ENCODE measurements at regions not wholly inside any gene's neighbourhood (a gene's known extent, or its start where the extent isn't known, plus 50 kb on each side); places are given as distances from the start of the nearest gene placed in this dataset.

DNA sequence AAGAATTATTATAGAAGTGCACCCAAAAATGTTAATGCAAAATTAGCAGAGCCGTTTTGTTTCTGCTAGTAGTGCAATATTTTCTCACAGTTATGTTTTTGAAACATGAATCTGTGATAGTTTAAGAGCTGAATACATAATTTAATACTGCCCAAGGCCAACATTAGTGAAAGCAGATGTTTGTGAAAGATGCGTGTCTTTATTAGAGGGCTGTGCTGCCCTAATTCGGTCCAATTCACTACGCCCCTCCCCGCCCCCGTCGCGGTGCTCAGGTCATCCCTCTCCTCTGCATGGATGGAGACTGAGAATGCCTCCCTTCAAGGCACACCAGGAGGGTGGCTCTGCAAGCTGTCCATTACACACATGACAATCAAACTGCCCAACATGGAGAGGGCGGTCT, 172.0 kb downstream of the TEX36 start:
- no peak for DNase-seq

DNA sequence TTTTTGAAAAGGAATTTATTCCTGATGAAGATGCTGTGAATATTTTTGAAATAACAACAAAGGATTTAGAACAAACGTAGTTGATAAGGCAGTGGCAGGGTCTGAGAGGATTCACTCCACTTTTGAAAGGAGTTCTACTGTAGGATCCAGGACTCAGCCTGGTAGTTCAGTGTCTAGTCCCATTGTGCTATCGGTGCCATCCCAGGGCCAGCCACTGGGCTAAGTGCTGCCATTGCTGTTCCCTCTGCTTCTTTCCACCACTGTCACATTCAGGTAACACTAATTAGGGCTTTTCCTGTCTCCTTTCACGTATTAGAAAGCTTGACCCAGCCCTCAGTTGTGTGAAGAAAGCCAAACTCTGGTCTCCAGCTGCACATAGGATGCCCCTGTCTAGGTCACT, 177.3 kb downstream of the TEX36 start:
- no peak for DNase-seq

DNA sequence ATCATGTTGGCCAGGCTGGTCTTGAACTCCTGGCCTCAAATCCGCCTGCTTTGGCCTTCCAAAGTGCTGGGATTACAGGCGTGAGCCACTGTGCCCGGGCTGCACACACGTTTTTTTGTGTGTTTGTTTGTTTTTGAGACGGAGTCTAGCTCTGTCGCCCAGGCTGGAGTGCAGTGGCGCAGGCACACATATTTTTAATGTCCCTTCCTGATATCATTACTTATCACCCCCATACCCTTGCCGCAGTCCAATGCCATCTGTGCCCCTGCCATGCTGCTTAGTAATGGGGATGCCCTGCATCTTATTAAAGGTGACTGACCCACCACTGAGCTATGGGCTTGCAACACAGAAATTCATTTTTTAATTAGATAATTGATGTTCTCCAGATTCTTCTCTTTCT, 180.7 kb downstream of the TEX36 start:
- DNase-seq, result no peak

DNA sequence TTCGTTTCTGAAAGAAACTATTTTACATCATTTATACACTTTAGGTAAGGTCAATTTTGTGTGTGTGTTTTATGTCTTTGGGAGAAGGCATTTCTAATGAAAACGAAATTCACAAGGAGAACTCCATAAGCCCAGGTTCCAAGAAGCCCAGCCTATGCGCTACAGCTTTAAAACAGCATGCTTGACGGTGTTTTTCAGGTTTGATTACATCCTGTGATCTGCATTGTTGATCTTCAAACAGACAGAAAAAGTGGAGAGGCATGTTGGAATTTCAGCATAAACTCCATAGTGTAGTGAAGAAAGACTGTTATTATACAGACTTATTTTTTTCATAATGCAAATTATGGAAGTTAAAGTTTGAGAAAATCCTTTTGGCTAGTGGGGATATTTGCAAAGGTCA, 187.6 kb downstream of the TEX36 start:
- DNase-seq, result no peak

DNA sequence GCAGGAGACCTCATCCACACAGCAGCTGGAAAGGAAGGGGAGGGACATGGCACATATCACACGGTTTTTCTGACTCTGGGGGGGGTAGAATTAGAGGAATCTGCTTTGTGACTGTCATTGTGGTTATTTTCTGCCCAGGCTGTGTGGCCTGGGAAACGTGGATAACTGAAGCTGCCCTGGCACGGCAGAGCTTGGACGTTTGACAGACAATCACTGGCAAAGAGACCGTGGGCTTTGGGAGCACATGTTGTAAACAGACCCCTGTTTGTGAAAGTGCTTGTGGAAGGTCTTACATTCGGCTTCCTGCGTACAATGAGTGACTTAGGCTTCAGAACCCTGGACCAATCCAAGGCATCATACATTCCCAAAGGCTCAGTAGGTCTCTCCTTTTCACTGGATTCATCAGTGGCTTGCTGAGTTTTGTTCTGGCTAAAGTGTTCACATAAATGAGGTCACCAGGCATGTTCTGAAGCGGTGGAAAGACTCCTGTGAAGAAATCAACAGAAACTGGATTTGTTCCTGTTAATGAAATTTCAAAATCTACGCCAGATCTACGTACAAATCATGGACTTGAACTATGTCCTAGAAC, 188.2 kb downstream of the TEX36 start:
- no peak for DNase-seq

DNA sequence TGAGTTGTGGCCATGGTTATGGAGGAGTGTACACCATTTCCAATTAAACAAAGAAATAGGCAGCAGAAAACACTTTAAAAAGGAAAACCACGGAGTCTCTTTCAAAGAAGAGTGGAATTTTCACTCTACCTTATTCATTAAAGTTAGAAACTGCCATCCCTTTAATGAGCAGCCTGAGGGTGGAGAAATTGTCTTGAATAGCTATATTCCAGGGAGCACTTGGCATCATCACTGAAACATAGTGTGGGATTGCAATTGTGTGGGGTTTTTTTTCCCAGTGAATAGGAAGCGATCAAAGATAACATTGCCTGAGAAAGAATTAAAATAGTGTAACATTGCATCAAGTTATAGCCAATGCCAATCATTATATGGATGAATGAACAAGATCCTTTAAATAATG, 191.6 kb downstream of the TEX36 start:
- DNase-seq, result no peak

DNA sequence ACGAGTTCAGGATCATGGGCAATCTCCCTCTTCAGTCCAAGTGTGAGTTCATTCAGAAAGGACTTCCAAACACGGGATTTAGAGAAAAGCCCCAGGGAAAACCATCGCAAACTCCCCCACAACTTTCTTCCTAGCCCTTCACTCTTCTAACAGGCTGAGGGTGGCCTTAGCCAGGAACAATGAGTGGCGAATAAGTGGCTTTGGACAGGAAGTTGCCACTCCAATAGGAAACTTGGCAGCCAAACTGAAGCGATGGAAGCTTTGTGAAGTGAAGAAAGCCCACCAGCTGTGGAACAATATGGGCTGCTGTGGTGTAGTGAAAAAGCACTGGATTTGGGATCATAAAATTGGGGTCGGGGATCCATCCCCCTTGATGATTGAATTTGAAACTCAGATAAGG, 193.2 kb downstream of the TEX36 start:
- DNase-seq, result no peak

DNA sequence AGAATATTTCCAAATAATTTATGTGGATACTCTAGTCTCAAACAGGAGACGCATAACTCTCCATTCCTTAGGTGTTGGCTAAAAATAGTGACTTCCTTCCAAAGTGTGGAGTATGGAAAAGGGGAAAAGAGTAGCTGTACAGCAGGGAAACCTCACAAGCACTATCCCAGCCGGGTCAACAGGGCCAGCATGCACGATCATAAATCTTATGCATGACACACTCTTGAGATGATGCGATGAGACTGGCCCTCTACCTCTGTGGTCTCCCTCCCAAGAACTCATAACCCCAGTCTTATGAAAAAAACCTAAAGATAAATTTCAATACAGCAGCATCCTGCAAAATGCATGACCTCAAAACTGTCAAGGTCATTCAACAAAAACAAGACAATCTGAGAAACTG, 197.3 kb downstream of the TEX36 start:
- DNase-seq, result no peak

DNA sequence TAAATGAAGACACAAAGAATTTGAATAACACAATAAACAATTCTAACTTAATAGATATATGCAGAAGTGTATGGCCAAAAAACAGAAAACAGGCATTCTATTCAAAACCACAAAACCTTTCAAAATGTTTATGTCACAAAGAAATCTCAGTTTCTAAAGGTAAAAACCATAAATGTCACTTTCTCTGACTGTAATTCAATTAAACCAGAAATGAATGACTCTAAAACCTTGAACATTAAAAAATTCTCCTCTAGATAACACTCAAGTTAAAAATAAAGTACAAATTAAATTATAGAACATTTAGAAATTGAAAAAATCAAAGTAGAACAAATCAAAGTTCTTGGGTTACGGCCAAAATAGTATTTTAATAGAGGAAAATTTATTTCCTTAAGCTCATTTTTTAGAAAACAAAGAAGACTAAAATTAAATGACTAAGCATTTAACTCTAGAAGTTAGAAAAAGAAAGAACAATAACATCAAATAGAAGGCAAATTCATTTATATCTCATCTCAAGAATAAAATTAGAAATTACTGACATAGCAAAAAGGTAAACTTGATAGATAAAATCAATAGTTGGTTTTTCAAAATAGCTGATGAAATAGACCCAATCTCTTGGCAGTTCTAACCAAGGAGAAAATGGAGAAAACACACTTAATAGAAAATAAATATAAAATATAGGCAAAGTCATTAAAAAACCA, 198.8 kb downstream of the TEX36 start:
- DNase-seq, result no peak

DNA sequence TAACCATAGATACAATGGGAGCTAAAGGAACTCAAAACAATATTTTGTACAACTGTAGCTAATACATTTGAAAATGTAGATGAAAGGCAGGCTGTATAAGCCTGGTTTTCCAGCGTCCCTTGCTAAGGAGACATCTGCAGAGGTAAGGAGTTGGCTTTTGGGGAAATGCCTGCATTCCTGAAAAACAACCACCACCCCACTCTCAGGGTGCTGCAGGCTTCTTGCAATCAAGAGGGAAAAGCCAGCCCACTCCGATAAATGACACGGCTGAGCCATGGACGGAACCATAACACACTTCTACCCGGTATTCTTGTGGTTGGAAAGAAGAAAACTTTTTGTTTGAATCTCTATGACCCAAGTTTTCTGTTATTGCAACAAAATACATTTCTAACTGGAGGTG, 200.3 kb downstream of the TEX36 start:
- DNase-seq, result no peak

DNA sequence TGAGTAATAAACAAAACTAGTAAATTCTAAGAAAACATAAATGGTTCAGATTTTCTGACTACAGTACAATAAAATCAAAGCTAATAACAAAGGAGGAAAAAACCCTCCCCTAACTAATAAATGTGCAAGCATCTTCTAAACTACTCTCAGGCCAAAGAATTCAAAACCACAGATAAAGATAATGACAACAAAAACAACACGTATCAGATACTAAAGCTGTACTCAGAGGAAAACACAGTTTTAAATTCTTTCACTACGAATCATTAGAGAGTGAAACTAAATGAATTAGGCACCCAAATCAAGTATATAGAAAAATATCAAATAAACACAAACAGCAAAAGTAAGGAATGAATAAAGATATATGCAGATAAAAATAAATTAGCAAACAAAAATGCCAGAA, 200.9 kb downstream of the TEX36 start:
- DNase-seq, result no peak

DNA sequence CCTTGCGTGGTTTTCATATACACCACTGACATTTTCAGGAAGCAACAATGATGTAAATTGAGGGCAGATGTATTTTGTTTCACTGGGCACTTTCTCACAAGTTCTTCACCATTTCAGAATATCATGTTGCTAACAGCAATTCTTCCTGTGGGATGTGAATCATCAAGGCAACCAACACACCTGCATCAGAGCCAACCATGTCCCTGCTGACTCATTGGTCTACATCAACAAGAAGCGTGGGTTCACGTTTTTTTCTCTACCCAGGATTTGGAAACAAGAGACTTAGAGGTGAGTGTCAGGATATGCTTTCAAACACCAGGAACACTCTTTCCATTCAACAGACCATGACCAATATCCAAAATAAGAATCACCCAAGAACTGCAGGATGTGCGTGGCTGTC, 203.9 kb downstream of the TEX36 start:
- DNase-seq, result no peak

DNA sequence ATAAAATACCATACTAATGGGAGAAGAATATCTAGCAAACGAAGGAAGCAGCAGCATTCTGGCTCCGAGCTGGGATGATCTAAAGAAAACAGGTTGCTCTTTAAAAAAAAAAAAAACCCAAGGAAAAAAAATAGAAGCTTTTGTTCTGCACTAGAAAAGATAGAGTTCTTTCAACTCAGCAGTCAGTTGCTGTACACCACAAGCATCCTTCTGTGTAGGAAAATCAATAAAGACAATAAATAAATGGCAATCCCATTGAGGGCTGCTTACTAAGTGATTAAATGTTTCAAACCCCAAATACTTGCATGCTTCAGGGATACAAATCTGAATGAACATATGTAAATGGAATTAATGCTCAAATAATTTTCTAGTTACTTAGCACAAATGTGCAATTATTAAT, 207.1 kb downstream of the TEX36 start:
- DNase-seq, result no peak

DNA sequence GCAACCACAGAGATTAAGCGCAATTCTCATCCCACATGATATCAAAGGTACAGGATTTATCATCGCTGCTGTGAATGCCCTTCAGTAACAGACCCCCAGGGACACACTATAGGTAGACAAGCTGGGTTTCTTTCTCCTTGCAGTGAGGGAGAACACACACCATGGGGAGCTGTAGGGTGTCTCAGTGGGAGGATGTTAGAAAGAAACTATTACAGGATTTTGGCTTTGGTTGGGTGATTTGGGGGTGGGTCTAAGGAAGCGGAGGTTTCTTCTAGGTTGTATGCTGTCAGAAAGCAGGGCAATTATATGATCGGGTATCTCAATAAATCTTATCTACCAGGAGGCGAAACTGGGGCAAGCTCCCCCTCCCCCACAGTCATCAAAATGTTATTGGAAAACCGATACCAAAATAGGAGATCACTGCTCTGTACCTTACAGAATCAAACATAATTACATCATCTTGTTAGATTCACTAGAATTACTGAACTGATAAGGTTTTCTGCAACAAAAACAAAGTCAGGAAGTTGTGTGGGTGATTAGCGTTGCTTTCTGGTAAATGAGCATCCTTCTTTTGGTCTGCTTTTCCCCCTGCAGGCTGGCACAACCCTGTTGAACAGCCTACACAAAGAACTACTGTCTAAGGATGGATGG, 209.7 kb downstream of the TEX36 start:
- no peak for DNase-seq

DNA sequence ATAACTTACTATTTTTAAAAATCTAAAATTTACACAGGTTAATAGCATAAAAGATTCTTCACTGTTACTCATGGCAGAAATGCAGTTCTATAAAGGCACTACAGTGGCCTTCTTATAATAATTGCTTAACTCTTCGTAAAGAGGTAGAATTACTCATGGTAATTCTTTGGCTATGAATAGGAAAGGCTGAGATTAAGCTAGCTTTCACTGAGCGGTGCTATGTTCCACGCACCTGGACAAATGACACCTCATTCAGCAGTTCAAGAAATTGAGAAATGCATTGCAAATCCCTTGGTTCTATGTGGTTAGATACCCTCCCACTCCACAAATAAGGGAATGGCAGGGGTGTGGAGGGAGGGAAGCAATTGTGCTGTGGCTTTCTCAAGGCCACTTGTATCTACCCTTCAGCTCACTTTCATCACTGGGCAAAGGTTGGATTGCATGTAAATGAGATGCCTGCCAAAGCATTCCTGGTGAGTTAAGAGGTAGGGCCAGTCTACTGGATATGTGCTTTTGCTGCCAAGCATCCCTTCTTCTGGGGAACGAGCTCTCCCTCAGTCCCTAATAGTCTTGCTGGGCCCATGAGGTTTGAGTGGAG, 210.9 kb downstream of the TEX36 start:
- no peak for DNase-seq

DNA sequence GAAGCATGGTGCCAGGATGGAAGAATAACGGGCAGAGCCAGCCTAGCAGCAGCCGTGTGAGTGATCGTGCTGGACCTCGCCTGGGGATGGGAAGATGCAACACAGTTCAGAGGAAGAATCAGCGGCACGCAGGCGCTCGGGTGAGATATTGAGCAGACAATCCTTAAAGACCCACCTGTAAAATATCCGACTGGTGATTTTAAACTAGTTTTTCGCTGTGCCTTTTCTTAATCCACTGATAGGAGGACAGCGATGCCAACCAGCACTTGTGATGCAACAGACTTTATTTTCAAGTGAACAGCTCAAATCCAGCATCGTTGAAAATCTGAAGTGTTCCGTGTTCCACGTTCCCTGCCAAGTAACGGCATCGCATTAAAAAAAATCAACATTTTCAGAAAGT, 214.7 kb downstream of the TEX36 start:
- no peak for DNase-seq

DNA sequence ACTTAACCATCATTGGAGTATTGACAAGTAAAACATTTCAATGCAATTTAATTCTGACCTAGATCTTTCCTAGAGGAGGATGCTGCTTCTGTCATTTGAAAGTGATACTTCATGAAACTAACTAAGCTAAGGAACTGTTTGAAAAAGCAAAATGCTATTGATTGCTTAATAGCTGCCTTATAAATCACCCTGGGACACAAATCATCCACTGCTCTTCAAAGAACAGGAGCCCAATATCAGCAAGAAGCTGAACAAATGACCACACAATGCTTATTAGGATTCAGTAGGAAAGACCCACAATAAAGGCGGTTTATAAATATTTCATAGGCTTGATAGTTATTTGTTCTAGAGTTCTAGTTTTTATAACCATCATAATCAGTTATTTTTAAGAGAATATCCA, 216.3 kb downstream of the TEX36 start:
- no peak for DNase-seq

DNA sequence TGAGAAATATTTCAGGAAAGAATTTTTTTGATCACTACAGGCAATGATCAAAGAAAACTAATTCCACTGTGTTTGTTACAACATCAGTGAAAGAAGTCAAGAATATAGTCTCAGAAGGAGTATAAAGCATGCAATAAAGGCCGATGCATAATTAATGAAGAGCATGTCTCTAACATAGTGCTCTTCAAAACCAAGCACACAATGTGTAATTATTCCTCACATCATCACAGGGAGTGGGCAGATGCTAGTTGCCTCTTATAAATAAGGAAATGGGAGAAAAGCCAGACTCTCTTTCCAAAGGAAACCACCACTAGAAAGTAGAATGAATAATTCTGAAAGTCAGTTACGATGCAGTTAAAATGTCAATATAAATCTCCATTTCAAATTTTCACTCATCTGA, 220.1 kb downstream of the TEX36 start:
- DNase-seq, result no peak

DNA sequence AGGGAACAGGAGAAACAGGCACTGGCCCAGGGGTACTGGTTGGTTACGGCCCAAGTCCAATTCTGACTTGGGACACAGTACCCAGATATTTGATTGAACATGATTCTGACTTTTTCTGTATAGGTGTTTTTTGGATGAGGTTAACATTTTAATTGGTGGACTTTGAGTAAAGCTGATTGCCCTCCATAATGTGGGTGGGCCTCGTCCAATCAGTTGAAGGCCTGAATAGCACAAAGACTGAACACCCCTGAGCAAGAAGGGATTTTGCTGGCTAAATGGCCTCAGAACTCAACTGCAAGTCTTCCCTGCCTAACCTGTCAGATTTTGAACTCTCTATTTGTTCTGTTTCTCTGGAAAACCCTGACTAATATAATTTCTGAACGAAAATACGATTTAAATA, 222.6 kb downstream of the TEX36 start:
- DNase-seq, result no peak

DNA sequence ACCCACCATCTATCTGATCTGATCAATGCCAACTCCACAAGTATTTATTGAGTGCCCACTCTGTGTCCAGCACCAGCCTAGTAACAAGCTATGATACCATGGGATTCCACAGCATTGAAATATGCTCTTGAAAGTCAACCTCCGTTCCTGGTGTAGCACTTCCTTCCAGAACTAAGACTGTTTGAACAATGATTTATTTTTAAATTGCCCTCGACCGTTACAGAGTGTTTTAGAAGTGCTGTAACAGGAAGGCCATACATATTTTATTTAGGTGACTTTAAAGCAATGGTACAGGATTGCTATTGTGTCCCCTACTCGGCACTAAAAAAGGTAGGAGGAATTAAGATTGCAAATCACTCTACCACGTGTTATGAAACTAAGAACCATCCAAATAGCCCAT, 225.6 kb downstream of the TEX36 start:
- no peak for DNase-seq

DNA sequence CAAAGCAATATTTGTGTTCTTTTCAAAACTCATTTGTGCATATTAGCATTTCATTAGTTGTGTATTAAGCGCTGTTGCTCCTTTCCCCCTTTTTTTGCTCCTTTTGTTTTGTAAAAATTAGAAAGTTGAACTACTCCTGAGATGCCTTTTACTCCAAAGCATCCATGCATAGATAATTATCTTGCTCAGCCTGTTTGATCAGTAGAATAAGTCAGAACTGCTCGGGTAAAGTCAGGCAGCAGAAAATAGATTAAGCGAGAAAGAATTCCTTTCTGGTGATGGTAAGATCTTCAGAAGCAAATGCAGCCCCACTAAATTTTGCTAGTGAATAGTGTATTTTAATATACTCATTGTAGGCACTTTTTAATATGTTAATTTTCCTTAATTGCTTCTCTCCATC, 227.1 kb downstream of the TEX36 start:
- DNase-seq, result no peak

DNA sequence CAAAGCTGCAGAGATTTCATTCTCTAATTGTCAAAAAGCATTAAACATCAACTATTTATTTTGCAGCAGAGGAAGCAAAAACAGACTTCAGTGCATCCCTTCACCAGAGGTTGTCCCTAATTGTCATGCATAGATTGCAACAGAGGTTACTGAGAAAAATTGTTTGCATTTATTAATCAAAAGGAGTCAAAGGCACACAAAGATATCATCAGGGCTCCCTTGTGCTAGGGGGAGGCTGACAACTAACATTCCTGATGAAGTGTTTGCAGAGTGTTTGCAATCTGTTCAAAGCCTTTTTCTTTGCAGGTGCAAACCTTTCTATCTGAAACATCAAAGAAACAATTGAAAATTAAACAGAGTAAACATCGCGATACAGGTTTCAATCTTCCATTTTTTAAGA, 227.5 kb downstream of the TEX36 start:
- no peak for DNase-seq

DNA sequence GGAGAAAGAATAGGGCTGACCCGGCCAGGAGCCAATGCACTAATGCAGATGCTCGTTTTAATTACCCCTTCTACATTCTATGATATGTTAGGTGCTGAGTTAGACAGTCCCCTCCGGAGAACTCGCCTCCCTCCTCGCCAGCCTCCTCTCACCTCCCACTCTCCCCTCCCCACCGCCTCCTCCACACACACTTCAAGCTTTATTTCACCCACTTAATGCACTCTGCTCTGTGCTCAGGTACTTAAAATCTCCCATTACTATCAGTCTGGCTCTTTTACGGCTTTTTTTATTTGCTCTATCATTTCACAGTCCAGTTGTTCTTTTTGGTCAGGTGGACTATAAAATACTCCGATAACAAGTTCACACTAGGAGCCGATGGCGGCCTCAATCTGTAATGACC, 231.6 kb downstream of the TEX36 start:
- DNase-seq, result no peak

DNA sequence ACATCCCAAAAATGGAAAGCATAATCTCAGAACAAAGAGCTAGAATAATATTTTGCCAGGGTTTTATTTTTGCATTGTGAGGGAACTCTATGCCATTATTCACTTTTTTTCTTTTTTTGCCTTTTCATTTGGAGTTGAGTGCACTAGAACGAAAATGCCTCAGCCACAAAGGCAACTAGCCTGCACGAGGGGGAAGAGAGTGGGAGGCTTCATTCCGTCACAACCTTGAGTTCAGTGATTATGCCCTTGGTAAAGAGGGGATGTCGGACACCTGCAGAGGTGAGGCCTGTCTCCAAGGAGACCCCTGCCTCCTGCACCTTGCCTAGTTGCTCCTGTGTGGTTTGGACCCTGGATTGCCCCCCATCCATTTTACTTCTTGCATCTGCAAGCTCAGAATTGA, 232.7 kb downstream of the TEX36 start:
- DNase-seq, result no peak

All from stimulated activated CD4-positive, alpha-beta T cell treated with anti-CD3 and anti-CD28 coated beads, Interleukin-2, amount 100 ng/mL, for 48 hours (primary cell).